ENCODE measurements at regions not wholly inside any gene's neighbourhood (a gene's known extent, or its start where the extent isn't known, plus 50 kb on each side); places are given as distances from the start of the nearest gene placed in this dataset.

DNA sequence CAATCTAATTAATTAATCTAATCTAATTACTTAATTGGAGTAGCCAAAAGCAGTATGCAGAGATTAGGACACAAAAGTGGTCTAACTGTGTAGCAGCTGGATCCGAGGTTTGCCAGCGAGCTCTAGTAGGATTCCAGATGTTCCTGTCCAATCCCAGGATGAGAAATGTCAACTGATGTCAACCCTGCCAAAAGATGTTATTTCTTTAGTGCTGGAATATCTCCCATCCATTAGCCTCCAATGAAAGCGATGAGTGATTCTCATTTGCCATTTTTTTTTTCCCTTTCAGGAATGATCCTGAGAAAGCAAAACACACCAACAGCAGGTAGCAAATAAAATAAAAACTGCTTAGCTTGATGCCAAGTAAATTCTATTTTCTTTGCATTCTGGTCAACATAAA lies 372.9 kb downstream of the STIM2 start:
- Histone ChIP-seq H3K4me3 (replicated peaks; ENCODE audit: insufficient read depth, low read length) (no peak overlapping the region), H3K27me3 (ENCODE audit: insufficient read depth, poor library complexity, severe bottlenecking) (no peaks in the 10 kb centered on the region), H3K27ac (replicated peaks) (no peak overlapping the region)
- DNase-seq (ENCODE audit: low read depth in 1 of 2, low spot score in 1 of 2): no peak
- no peak for TF ChIP-seq GABPA (IDR thresholded peaks at IDR 0.05; ENCODE audit: low read depth)
- TF ChIP-seq POLR2AphosphoS5 (IDR thresholded peaks at IDR 0.05; ENCODE audit: low read depth): no peak
- TF ChIP-seq SPI1 (IDR thresholded peaks at IDR 0.05; ENCODE audit: borderline replicate concordance, low read depth): no peak
- TF ChIP-seq, protein P1, sequence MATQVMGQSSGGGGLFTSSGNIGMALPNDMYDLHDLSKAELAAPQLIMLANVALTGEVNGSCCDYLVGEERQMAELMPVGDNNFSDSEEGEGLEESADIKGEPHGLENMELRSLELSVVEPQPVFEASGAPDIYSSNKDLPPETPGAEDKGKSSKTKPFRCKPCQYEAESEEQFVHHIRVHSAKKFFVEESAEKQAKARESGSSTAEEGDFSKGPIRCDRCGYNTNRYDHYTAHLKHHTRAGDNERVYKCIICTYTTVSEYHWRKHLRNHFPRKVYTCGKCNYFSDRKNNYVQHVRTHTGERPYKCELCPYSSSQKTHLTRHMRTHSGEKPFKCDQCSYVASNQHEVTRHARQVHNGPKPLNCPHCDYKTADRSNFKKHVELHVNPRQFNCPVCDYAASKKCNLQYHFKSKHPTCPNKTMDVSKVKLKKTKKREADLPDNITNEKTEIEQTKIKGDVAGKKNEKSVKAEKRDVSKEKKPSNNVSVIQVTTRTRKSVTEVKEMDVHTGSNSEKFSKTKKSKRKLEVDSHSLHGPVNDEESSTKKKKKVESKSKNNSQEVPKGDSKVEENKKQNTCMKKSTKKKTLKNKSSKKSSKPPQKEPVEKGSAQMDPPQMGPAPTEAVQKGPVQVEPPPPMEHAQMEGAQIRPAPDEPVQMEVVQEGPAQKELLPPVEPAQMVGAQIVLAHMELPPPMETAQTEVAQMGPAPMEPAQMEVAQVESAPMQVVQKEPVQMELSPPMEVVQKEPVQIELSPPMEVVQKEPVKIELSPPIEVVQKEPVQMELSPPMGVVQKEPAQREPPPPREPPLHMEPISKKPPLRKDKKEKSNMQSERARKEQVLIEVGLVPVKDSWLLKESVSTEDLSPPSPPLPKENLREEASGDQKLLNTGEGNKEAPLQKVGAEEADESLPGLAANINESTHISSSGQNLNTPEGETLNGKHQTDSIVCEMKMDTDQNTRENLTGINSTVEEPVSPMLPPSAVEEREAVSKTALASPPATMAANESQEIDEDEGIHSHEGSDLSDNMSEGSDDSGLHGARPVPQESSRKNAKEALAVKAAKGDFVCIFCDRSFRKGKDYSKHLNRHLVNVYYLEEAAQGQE (IDR thresholded peaks at IDR 0.05; ENCODE audit: insufficient replicate concordance, low read depth): no peak
- TF ChIP-seq, protein P2, sequence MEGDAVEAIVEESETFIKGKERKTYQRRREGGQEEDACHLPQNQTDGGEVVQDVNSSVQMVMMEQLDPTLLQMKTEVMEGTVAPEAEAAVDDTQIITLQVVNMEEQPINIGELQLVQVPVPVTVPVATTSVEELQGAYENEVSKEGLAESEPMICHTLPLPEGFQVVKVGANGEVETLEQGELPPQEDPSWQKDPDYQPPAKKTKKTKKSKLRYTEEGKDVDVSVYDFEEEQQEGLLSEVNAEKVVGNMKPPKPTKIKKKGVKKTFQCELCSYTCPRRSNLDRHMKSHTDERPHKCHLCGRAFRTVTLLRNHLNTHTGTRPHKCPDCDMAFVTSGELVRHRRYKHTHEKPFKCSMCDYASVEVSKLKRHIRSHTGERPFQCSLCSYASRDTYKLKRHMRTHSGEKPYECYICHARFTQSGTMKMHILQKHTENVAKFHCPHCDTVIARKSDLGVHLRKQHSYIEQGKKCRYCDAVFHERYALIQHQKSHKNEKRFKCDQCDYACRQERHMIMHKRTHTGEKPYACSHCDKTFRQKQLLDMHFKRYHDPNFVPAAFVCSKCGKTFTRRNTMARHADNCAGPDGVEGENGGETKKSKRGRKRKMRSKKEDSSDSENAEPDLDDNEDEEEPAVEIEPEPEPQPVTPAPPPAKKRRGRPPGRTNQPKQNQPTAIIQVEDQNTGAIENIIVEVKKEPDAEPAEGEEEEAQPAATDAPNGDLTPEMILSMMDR (IDR thresholded peaks at IDR 0.05; ENCODE audit: insufficient read depth, low read length): no peak

DNA sequence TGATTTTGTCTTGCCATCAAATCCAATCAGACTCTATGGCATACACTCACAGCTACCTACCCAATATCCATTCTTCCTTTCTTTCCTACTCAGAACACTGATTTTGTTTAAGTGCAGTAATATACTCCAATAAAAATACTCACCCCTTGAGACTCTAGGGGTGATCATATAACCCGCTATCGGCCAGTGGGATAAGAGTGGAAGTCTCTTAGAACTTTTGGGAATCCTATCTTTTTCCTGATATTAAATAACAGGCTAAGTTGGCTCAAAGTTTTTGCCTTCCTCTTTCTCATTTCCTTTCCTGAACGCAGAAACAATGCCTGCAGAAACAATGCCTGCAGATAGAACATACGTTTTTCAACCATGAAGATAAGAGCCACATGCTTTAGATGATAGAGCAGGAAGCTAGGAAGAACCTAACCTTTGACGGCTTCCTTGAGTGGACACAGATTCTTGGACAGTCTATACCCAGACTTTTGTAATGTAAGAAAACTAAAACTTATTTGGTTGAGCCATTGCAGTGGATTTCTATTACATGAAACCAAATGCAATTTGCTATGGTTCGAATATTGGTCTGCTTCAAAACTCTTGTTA lies 373.8 kb downstream of the STIM2 start:
- DNase-seq (ENCODE audit: low read depth in 1 of 2, low spot score in 1 of 2): no peak
- TF ChIP-seq, protein P1 (IDR thresholded peaks at IDR 0.05; ENCODE audit: insufficient replicate concordance, low read depth): no peak
- TF ChIP-seq POLR2AphosphoS5 (IDR thresholded peaks at IDR 0.05; ENCODE audit: low read depth) (no peak), GABPA (IDR thresholded peaks at IDR 0.05; ENCODE audit: low read depth) (no peak), SPI1 (IDR thresholded peaks at IDR 0.05; ENCODE audit: borderline replicate concordance, low read depth) (no peak)
- TF ChIP-seq, protein P2 (IDR thresholded peaks at IDR 0.05; ENCODE audit: insufficient read depth, low read length): no peak
- Histone ChIP-seq H3K27me3 (ENCODE audit: insufficient read depth, poor library complexity, severe bottlenecking) (no peaks in the 10 kb centered on the region), H3K4me3 (replicated peaks; ENCODE audit: insufficient read depth, low read length) (no peak overlapping the region), H3K27ac (replicated peaks) (no peak overlapping the region)

DNA sequence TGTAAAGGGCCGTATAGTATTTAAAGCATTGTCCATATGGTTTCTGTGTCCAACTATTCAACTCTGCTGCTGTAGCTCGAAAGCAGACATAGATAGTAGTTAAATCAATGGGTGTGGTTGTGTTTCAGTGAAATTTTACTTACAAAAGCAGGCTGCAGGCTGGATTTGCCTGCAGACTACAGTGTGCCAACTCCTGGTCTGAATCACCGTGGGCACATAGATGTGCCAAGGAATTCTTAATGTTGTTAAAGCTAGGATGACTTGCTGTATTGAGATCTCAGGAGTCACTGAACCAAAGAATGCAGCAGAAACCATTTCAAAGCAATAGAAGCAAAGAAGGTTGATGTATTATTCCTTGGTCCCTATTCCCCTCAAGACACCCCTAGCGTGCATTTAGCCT lies 379.0 kb downstream of the STIM2 start:
- TF ChIP-seq SPI1 (IDR thresholded peaks at IDR 0.05; ENCODE audit: borderline replicate concordance, low read depth): no peak
- no peak for TF ChIP-seq POLR2AphosphoS5 (IDR thresholded peaks at IDR 0.05; ENCODE audit: low read depth)
- TF ChIP-seq, protein P2 (IDR thresholded peaks at IDR 0.05; ENCODE audit: insufficient read depth, low read length): no peak
- TF ChIP-seq GABPA (IDR thresholded peaks at IDR 0.05; ENCODE audit: low read depth): no peak
- TF ChIP-seq, protein P1 (IDR thresholded peaks at IDR 0.05; ENCODE audit: insufficient replicate concordance, low read depth): no peak
- DNase-seq (ENCODE audit: low read depth in 1 of 2, low spot score in 1 of 2): no peak
- Histone ChIP-seq H3K4me3 (replicated peaks; ENCODE audit: insufficient read depth, low read length) (no peak overlapping the region), H3K27me3 (ENCODE audit: insufficient read depth, poor library complexity, severe bottlenecking) (no peaks in the 10 kb centered on the region), H3K27ac (replicated peaks) (no peak overlapping the region)

Data from HL-60 (cell line).